Large intestine (tissue), 3 donors: ENCODE measurements at regions not wholly inside any gene's neighbourhood (a gene's known extent, or its start where the extent isn't known, plus 50 kb on each side); places are given as distances from the start of the nearest gene placed in this dataset.
"Not testable (repeated sequence)": the region's sequence is repeated elsewhere in the genome, so short reads cannot be mapped to it uniquely, and the experiment has no call there.

ENCODE experiments used
- DNase-seq, 2 donors: peaks; one replicate each; pipeline versions ENCODE4 v3.0.0 to v3.0.0-alpha.2; 2013
- H3K27ac ChIP-seq: one replicate; pipeline ENCODE4 v1.5.1; 2013; ENCODE audit warnings: low read length
- H3K27me3 ChIP-seq: 2 replicates; pipeline ENCODE4 v1.6.1; 2013; ENCODE audit warnings: low read length; ENCODE audit not compliant: control insufficient read depth, insufficient read depth
- H3K36me3 ChIP-seq: 2 replicates; pipeline ENCODE4 v1.6.1; 2013; ENCODE audit warnings: low read length; ENCODE audit not compliant: control insufficient read depth, insufficient read depth
- H3K4me1 ChIP-seq: one replicate; pipeline ENCODE4 v1.6.1; 2013; ENCODE audit warnings: low read length; ENCODE audit not compliant: control insufficient read depth, insufficient read depth
- H3K4me3 ChIP-seq: one replicate; pipeline ENCODE4 v1.5.1; 2013; ENCODE audit warnings: low read length
- H3K9me3 ChIP-seq: one replicate; pipeline ENCODE4 v1.6.1; 2013; ENCODE audit warnings: mild to moderate bottlenecking, low read depth, low read length, moderate library complexity; ENCODE audit not compliant: control insufficient read depth
- WGBS: methylation state at CpG from one replicate; pipeline ENCODE4 v1.1.5; 2013; ENCODE audit warnings: low lambda C conversion rate; ENCODE audit not compliant: insufficient coverage; 5-methylcytosine and 5-hydroxymethylcytosine counted together

- not testable (repeated sequence) for H3K36me3 ChIP-seq, H3K9me3 ChIP-seq, H3K27me3 ChIP-seq, H3K4me3 ChIP-seq, DNase-seq, H3K4me1 ChIP-seq, H3K27ac ChIP-seq
- no CpG with 5 or more reads among the region's 11 CpGs for WGBS
Observed at GRCh38 chr13:54082309-54082708, 1053.7 kb downstream of the OLFM4 start.

GRCh38 chr13:54091884-54092283 lies 1063.3 kb downstream of the OLFM4 start:
- H3K27ac ChIP-seq, result no peak overlapping the region
- no peak for DNase-seq
- no peaks in the 10 kb centered on the region for H3K27me3 ChIP-seq
- H3K4me1 ChIP-seq, result no peaks in the 10 kb centered on the region
- H3K4me3 ChIP-seq, result no peak overlapping the region
- H3K36me3 ChIP-seq, result no peaks in the 10 kb centered on the region
- H3K9me3 ChIP-seq, result no peaks in the 10 kb centered on the region
- no CpG with 5 or more reads among the region's 1 CpG for WGBS

- Histone ChIP-seq H3K36me3 (no peaks in the 10 kb centered on the region), H3K9me3 (no peaks in the 10 kb centered on the region), H3K4me1 (no peaks in the 10 kb centered on the region), H3K27ac (no peak overlapping the region), H3K27me3 (no peaks in the 10 kb centered on the region), H3K4me3 (no peak overlapping the region)
- DNase-seq, result no peak
- no CpG with 5 or more reads among the region's 8 CpGs for WGBS
Observed at GRCh38 chr13:54092686-54093085, 1064.1 kb downstream of the OLFM4 start.

GRCh38 chr13:54110597-54110996 lies 1082.0 kb downstream of the OLFM4 start:
- DNase-seq, result no peak
- Histone ChIP-seq H3K27me3 (no peaks in the 10 kb centered on the region), H3K9me3 (no peaks in the 10 kb centered on the region), H3K36me3 (no peaks in the 10 kb centered on the region), H3K4me3 (no peak overlapping the region), H3K4me1 (no peaks in the 10 kb centered on the region), H3K27ac (no peak overlapping the region)

- no CpG with 5 or more reads among the region's 3 CpGs for WGBS
- H3K4me1 ChIP-seq, result no peaks in the 10 kb centered on the region
- DNase-seq, result no peak
- H3K27me3 ChIP-seq, result no peaks in the 10 kb centered on the region
- no peaks in the 10 kb centered on the region for H3K9me3 ChIP-seq
- no peaks in the 10 kb centered on the region for H3K36me3 ChIP-seq
- H3K4me3 ChIP-seq, result no peak overlapping the region
- no peak overlapping the region for H3K27ac ChIP-seq
Observed at GRCh38 chr13:54124700-54125099, 1096.1 kb downstream of the OLFM4 start.

GRCh38 chr13:54130931-54131330 lies 1102.3 kb downstream of the OLFM4 start:
- not testable (repeated sequence) for DNase-seq, H3K36me3 ChIP-seq, H3K27ac ChIP-seq, H3K4me3 ChIP-seq, H3K9me3 ChIP-seq, H3K4me1 ChIP-seq, H3K27me3 ChIP-seq
- no CpG with 5 or more reads among the region's 9 CpGs for WGBS

GRCh38 chr13:54131433-54131832 lies 1102.8 kb downstream of the OLFM4 start:
- H3K9me3 ChIP-seq, H3K4me3 ChIP-seq, H3K27ac ChIP-seq, H3K4me1 ChIP-seq, DNase-seq, H3K36me3 ChIP-seq, H3K27me3 ChIP-seq: not testable (repeated sequence)
- 67% methylated on average over 1 of the region's 3 CpGs for WGBS

GRCh38 chr13:54132127-54132526 lies 1103.5 kb downstream of the OLFM4 start:
- H3K27me3 ChIP-seq, H3K4me1 ChIP-seq, DNase-seq, H3K36me3 ChIP-seq, H3K9me3 ChIP-seq, H3K27ac ChIP-seq, H3K4me3 ChIP-seq: not testable (repeated sequence)
- 91% methylated on average over 7 of the region's 12 CpGs for WGBS

GRCh38 chr13:54132720-54133119 lies 1104.1 kb downstream of the OLFM4 start:
- not testable (repeated sequence) for H3K4me1 ChIP-seq, H3K27me3 ChIP-seq, H3K4me3 ChIP-seq, H3K36me3 ChIP-seq, DNase-seq, H3K27ac ChIP-seq, H3K9me3 ChIP-seq
- no CpG with 5 or more reads among the region's 9 CpGs for WGBS

GRCh38 chr13:54133746-54134145 lies 1105.1 kb downstream of the OLFM4 start:
- Histone ChIP-seq H3K4me1 (no peaks in the 10 kb centered on the region), H3K36me3 (no peaks in the 10 kb centered on the region), H3K27ac (no peak overlapping the region), H3K27me3 (no peaks in the 10 kb centered on the region), H3K9me3 (no peaks in the 10 kb centered on the region), H3K4me3 (no peak overlapping the region)
- WGBS, result no CpG with 5 or more reads among the region's 6 CpGs
- no peak for DNase-seq

GRCh38 chr13:54144828-54145227 lies 1116.2 kb downstream of the OLFM4 start:
- 80% methylated on average over 1 of the region's 3 CpGs for WGBS
- H3K27ac ChIP-seq, result no peak overlapping the region
- no peaks in the 10 kb centered on the region for H3K9me3 ChIP-seq
- no peaks in the 10 kb centered on the region for H3K36me3 ChIP-seq
- H3K4me1 ChIP-seq, result no peaks in the 10 kb centered on the region
- DNase-seq, result no peak
- H3K4me3 ChIP-seq, result no peak overlapping the region
- no peaks in the 10 kb centered on the region for H3K27me3 ChIP-seq
